ENCODE measurements at regions not wholly inside any gene's neighbourhood (a gene's known extent, or its start where the extent isn't known, plus 50 kb on each side); places are given as distances from the start of the nearest gene placed in this dataset.
A peak's percentile ranks its signal among the peaks of the same experiment; 100 is the strongest.

DNA sequence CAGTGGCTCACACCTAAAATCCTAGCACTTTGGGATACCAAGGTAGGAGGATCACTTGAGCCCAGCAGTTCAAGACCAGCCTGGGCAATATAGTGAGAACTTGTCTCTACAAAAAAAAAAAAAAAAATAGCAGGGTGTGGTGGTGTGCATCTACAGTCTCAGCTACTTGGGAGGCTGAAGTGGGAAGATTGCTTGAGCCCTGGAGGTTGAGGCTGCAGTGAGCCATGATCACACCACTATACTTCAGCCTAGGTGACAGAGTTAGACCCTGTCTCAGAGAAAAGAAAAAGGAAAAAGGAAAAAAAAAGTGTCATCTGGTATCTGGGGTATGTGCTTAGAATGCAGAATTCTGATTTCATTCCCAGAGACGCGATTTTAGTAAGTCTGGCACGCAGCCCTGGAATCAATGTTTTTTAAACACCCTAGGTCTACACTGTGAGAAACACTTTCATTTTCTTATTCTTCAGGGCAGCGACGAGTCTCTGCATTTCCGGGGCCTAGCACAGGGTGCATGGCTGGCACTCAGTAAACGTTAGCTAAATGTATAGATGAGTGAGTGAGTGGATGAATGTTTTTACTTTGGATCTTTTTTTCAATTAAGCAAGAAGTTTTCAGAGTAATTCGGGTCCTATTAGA, 243.8 kb upstream of the PWP1 start:
- FAIRE-seq (no peak), DNase-seq (ENCODE audit: low spot score) (no peak)

DNA sequence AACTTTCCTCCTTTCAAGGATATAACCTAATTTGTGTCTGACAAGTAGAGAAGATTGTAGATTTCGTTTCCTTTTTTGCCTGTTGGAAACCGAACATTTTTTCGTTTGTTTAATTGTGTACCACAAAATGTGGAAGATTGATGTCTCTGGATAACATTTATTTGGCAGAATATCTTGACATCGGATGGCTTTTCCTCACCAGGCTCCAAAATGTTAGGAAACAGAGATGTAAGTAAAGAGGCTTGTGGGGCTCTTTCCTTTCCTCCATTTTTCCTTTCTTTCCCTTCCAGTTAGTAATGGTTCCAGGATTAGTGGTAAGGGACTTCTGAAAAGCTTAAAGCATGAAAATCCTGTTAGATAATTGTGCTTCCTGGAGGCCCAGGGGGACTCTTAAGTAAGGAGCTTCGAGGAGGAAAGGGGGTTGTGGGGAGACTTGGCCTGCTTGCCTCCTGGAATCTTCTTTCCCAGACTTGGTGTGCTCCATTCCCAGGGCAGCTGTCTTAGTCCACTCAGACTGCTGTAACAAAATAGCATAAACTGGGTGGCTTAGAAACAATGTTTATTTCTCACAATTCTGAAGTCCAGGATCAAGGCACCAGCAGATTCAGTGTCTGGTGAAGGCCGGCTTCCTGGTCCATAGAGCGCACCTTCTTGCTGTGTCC, 243.1 kb upstream of the PWP1 start:
- FAIRE-seq, result no peak
- DNase-seq (ENCODE audit: low spot score), result no peak

DNA sequence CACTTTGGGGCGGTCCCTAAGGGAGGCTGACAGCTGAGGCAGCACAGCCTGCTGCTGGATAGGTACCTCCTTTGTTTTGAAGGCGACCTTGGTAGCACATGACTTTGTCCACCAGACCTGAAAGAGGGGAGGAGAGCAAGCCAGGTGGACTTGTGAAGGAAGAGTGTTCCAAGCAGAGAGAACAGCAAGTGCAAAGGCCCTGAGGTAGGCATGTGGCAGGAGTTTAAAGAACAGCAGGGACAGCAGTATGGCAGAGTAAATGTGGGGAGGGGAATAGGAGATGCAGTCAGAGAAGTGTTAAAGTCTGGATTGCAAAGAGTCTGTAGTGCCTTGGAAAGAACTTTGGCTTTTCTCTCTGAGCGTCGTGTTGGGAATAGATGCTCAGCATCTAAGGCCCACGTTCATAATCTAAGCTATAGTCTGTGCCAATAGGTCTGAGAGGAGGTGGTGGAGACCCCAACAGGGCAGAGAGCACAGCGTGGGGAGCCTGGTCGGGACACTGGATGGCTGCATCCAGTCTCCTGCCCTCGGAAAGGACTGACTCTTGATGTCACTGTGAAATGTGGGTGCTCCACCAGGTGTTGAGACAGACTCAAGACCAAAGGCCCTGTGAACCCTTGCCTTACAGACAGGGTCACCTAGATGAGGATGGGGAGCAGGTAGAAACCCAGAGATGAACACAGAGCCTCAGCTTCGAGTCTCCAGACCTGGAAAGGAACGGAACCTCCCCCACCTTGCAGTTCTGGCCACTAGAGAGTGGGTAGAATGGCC, 242.1 kb upstream of the PWP1 start:
- no peak for DNase-seq (ENCODE audit: low spot score)
- FAIRE-seq, result no peak

DNA sequence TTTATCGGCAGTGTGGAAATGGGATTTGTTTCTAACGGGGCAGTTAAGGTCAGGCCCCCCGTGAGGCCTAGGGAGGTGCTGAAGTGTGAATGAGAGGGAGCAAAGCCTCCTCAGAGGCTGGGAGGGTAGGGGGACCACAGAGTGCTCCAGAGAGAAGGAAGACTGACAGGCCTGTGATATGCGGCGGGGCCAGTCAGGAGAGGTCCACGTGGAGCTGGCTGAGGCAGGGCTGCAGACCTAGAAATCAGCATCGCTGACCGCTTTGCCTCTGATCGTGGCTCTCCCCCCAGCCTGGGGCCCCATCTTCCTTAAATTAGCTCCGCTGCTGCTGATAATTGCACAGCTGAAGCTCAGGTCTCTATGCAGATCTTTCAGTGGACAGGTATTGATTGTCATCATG, 240.8 kb upstream of the PWP1 start:
- no peak for FAIRE-seq
- DNase-seq (ENCODE audit: low spot score), result no peak

DNA sequence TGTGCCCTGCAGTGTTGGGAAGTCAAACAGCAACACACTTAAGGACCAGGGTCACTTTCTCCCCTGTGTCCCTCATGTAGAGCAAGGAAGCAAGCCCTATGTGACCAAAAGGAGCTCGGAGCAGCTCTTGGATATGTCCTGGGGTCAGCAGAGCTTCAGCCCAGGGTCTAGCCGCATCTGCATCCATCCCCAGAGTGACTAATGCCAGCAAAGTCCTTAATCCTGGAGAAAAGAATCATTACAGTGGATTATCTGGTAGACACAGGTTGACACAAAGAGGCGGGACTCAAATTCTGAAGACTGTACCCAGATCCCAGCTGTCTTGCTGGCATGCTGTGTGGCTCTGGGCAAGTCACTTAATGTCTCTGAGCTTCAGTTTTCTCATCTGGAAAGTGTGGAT, 239.1 kb upstream of the PWP1 start:
- no peak for DNase-seq (ENCODE audit: low spot score)
- no peak for FAIRE-seq

DNA sequence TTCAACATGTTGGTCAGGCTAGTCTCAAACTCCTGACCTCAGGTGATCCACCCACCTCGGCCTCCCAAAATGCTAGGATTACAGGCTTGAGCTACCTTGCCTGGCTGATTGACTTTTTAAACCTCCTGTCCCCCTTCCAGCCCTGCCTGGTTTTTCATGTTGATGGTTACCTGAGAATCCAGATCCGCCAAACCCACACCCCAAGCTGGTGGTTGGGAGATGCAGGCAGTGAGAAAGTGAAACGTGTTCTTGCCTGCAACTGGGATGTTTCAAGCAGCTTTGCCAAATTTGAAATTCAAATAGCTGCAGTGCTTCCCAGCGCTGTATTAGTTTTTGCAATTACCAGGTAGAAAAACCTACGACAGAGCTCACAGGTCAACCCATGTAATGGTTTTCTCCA, 238.3 kb upstream of the PWP1 start:
- no peak for FAIRE-seq
- no peak for DNase-seq (ENCODE audit: low spot score)

DNA sequence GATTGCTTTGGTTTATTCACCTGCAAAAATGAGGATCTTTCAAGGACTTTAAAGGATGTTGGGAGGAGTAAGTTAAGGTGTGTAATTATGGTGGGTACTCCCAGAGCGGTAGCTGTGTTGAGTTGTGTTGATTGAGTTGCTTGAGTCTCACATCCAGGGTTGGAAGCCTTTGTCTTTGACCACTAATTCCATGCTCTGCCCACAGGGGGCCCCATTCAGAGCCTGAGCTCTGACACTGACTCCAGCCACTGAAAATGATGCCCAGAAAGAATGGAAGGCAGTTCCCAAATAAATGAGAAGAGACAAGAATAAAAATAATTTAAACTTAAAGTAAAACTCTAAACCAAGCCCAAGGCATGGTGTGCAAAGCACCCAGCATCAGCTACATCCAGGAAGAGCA, 237.4 kb upstream of the PWP1 start:
- FAIRE-seq (no peak), DNase-seq (ENCODE audit: low spot score) (no peak)

DNA sequence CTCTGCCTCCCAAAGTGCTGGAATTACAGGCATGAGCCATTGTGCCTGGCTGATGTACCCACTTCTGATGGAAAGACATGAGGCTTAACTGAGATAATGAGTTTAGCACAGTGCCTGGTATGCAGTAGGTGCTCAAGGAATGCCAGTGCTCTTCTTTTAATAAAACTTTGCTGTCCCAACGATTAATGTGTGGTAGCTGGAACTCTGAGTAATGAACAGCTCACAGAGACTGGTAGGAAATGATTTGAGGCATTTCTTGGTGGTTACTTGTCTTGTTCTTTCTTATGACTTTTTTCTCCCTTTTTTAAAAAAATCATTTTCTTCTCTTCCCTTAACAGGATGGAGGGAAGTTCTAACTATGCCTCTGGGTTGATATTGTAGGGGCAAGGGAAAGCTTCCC, 235.7 kb upstream of the PWP1 start:
- FAIRE-seq (no peak), DNase-seq (ENCODE audit: low spot score) (no peak)

DNA sequence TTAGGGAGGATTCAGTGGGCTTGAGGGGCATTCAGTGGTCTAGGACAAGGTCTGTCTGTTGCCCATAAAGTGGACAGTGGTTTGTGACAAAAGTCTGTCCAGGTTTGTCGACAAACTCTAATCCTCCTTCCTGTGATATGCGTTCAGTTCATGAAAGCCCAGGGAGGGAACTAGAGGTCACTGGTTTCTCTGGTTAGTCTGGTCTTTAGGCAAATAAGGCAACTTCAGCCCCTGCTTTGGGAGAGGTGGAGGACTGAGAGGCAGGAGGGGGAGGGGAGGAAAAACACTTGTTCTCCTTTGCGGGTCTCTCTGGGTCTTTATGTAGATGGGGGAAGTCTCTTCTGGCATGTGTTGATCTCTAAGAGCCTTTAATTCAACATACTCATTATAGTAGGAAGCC, 235.1 kb upstream of the PWP1 start:
- DNase-seq (ENCODE audit: low spot score) (no peak), FAIRE-seq (no peak)

DNA sequence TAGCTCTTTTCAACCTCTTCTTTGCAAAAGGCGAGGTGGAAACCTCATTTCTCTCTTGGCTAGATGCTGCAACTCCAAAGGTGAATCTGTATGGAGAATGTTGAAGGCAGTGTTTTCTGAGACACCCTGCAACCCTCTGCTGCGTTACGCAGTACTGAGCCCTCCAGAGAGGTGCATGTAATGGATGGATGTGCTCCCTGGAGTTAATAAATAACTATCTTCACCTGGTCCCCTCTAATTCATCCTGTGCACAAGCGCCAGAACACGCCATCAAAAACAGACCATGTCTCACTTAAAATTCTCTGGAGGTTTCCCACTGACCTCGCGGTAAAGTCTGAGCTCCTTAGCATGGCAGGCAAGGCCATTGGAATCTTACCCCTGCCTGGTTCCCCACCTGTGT, 234.4 kb upstream of the PWP1 start:
- no peak for FAIRE-seq

DNA sequence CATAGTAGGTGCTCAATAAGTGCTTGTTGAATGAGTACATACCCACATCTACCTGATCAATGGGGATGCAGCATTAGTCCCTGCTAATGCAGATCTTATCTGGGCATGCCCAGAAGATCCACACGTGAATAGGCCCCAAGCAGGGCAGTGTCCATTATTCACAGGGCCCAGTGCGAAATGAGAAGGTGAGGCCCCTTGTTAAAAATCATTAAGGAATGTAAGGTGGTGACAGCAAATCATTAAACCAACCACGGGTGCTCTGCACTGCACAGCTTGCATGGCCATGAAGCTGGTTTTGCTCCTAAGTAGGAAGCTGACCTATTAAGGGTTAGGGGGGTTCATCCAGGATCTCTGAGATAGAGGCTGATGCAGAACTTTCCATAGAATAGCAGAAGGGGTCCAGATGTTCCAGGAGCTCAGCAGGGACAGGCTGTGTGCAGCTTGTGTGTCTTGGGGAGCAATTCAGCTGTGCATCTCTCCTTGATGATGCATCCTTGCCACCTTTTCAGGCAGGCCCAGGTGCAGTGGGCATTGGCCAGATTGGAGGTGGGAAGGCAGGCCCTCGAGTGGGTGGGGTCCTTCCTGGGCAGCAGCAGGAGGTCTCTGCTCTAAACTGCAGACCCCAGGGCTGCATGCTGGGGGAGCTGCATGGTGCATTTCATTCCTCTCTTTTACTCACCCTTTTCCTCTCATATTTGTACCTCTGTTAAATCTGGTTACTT, 231.3 kb upstream of the PWP1 start:
- DNase-seq (ENCODE audit: low spot score) (no peak), FAIRE-seq (no peak)

More for the DNA sequence above, 234.4 kb upstream of the PWP1 start:
- DNase-seq (ENCODE audit: low spot score), result no peak

DNA sequence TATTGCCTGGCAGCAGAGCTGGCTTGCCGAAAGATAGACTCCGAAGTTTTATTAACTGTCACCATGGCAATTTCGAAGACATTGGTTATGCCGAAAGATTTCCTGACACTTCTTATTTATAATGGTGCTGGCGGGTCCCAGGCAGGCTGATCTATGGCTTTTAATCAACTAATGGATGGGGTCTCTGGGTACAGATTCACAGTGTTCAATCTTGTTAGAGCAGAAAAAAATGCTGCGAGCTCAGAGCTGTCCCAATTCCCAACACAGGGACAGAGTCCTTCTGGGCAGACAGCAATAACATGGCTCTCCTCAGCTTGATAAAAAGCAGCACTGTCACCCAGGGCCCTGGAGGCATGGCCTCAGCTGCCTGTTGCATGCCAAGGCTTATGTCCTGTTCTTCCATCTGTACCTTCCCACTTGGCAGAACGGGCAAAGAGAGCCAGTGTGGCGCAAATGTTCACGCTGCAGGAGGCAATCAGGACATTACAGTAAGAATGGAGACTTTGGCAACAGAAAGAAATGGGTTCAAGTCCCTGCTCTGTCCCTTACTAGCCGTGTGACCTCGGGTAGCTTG, 228.2 kb upstream of the PWP1 start:
- no peak for DNase-seq (ENCODE audit: low spot score)
- no peak for FAIRE-seq

DNA sequence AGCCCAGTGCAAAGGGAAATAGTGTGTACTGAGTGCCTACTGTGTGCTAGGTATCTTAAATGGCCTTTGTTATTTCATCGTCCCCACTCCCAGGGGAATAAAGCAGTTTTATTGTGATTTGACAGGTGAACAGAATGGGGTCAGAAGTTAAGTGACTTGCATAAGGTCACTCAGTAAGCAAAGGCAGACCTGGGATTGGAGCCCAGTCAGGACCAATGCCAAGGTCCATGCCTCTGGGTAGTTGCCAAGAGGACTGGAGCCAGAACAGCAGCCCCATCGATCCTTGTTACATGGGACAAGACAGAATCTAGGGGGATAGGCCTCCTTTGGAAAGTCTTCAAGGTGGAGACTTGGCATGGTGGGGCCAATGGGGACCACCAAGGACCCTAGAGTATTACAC, 227.4 kb upstream of the PWP1 start:
- no peak for FAIRE-seq
- DNase-seq (ENCODE audit: low spot score), result no peak

DNA sequence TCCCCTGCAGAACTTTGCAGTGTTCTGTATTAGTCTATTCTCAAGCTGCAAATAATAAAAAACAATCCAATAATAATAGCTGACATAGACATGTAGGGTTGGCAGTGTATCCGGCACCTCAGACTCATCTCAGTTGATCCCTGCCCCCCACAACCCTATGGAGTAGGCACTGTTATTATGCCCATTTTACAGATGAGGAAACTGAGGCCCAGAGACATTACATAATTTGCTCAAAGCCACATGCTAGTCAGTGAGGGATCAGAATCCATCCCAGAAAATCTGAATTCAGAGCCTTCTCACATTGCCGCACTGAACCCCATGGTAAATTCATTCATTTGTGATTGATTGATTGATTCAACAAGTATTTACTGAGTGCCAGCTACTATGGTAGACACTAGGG, 226.6 kb upstream of the PWP1 start:
- DNase-seq (ENCODE audit: low spot score) (no peak), FAIRE-seq (no peak)

DNA sequence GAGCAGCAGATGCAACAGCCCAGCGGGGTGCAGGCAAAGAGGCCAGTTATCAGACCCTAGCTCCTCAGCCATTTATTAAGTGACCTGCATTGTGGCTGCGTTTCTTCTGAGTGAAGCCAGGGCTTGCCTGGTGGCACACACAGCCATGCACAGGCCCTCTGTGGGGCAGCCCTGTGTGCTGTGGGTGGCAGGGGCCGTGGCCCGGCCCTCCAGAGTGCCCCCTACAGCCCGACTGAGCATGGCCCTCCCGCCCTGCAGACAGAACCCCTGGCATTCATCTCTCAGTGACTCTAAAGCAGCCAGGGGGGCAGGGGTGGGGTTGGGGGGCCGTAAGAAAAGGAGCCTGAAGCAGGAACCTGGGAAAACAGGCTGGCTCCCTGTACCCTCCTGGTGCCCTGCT, 226.0 kb upstream of the PWP1 start:
- no peak for DNase-seq (ENCODE audit: low spot score)
- FAIRE-seq, result no peak

DNA sequence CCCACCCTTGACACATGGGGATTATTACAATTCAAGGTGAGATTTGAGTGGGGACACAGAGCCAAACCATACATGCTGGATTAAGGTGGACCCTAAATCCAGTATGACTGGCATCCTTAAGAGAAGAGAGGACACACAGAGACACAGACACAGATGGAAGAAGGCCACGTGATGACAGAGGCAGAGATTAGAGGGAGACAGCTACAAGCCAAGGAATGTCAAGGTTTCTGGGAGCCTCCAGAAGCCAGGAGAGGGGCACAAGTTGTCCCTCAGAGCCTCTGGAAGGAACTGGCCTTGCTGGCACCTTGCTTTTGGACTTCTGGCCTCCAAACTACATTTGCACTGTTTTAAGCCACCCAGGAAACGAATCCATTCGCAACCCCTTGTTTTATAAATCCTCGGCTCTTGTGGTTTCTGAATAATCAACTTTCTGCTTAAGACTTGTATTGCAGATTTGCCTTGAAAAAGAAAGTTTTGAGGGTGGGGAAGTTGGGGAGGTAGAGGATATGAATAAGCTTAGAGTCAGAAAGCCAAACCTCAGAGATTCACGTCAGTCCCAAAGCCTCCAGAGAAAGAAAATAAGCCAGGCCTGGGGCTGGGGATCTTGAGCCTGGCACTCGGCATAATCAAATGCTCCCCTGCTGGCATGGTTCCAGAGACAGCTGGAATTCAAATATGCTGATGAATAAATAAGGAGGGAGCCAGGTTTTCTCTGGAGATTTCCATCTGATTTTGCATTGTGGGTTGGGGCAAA, 224.2 kb upstream of the PWP1 start:
- FAIRE-seq, result no peak

DNA sequence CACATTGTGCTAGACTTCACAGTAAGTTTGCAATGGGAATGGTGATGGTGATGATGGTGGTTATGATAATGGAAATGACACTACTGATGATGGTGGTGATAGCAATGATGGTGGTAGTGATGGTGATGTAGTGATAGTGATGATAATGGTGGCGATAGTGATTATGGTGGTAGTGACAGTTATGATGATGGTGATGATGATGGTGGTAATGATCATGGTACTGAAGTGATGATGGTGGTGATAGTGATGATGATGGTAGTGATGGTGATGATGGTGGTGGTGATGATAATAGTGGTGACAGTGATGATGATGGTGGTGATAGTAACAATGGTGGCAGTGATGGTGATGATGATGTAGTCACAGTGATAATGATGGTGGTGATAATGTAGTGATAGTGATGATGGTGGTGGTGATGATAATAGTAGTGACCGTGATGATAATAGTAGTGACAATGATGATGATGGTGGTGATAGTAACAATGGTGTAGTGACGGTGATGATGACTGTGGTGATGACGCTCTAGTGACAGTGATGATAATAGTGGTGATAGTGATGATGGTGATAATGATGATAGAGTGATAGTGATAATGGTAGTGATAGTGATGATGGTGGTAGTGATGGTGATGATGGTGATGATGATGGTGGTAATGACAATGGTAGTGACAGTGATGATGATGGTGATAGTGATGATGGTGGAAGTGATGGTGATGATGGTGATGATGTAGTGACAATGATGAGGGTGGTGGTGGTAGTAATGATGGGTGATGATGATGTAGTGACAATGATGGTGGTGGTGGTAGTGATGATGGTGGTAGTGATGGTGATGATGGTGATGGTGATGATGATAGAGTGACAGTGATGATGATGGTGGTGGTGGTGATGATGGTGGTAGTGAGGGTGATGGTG, 222.9 kb upstream of the PWP1 start:
- DNase-seq (ENCODE audit: low spot score), result no peak

More for the DNA sequence above, 224.2 kb upstream of the PWP1 start:
- no peak for DNase-seq (ENCODE audit: low spot score)

DNA sequence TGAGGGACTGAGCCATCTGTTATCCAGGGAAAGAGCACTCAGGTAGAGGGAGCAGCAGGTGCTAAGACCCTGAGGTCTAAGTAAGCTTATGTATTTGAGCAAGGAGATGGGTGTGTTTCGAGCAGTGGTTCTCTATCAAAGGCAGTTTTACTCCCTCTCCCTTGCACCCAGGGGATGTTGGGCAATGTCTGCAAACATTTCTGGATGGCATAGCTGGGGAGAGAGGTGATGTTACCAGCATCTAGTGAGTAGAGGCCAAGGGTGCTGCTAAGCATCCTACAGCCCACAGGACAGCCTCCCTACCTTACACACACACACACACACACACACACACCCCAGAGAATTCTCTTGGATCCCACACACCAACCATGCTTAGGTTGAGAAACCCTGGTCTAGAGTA, 221.0 kb upstream of the PWP1 start:
- FAIRE-seq (no peak), DNase-seq (ENCODE audit: low spot score) (no peak)

More for the DNA sequence above, 222.9 kb upstream of the PWP1 start:
- FAIRE-seq, result peak; percentile 97

DNA sequence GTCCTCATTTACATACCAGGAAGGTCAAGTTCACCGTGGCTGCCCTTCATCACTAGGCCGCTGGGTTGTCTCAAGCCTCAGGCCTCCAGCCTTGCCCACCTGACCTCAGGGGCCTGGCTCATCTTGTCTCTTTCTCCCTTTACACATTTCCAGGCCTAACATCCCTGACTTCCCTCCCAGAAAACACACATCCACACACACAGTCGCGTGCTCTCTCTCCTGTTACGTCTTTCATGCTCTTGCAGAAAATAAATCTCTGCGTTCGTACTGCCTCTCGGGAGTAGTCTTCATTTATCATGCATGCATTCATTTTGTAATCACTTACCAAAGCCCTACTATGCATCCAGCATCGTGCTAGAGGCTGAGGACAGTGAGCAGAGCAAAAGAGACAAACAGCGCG, 220.0 kb upstream of the PWP1 start:
- FAIRE-seq, result no peak
- DNase-seq (ENCODE audit: low spot score), result no peak

DNA sequence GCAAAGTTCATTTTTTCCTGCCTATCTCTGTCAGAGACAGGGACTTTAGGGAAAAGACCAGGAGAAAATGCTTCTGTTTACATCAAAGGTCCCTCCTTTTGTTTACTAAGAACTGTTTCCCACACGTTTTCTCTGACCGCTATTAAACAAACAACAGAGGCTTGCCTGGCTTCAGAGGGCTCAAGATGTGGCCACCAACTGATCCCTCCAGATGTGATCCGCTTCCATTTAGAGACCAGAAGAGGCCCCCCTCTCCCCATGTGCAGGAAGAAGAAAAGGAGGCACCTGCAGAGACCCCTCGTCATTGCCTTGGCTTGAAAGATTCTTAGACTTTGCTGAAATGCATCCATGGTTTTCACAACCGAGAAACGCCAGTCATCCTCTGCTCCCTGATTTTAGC, 217.9 kb upstream of the PWP1 start:
- no peak for DNase-seq (ENCODE audit: low spot score)
- FAIRE-seq, result no peak

Data from urothelium cell line (cell line).